Breast epithelium (tissue), 4 donors: ENCODE measurements at regions not wholly inside any gene's neighbourhood (a gene's known extent, or its start where the extent isn't known, plus 50 kb on each side); places are given as distances from the start of the nearest gene placed in this dataset.

ENCODE experiments used
- DNase-seq, 2 donors: peaks; one replicate each; pipeline ENCODE4 v3.0.0-alpha.2; 2019; ENCODE audit warnings: low spot score in 2 of 2
- H3K27ac ChIP-seq, 2 donors: fragments of 200-600 bp; sonication (generic) in 1 of 2; one replicate each; pipeline ENCODE4 v1.5.1; 2016 to 2019; ENCODE audit warnings: mild to moderate bottlenecking in 1 of 2
- H3K27me3 ChIP-seq, 2 donors: fragments of 200-600 bp; sonication (generic) in 1 of 2; one replicate each; pipeline versions ENCODE4 v1.5.1 to v1.6.0; 2017 to 2019; ENCODE audit warnings: control low read depth in 1 of 2, mild to moderate bottlenecking in 1 of 2
- H3K36me3 ChIP-seq: fragments of 200-600 bp; one replicate; pipeline ENCODE4 v1.5.1; 2019
- H3K4me1 ChIP-seq, 2 donors: fragments of 200-600 bp; sonication (generic); one replicate each; pipeline ENCODE4 v1.5.1; 2016 to 2019; ENCODE audit warnings: control low read depth in 1 of 2
- H3K4me3 ChIP-seq, 3 donors: fragments of 200-600 bp; sonication (generic); 1 replicate in 2 of 3; 2 replicates in 1 of 3; pipeline ENCODE4 v1.5.1; 2016 to 2019; ENCODE audit warnings: mild to moderate bottlenecking in 3 of 3, moderate library complexity in 2 of 3
- H3K9me3 ChIP-seq, 2 donors: fragments of 200-600 bp; sonication (generic) in 1 of 2; one replicate each; pipeline ENCODE4 v1.5.1; 2016 to 2019; ENCODE audit warnings: control low read depth in 1 of 2
- POLR2A ChIP-seq: fragments of 450-650 bp; IDR thresholded peaks from one replicate; pipeline ENCODE4 v1.6.1; 2016; ENCODE audit warnings: antibody characterized with exemption, mild to moderate bottlenecking, moderate library complexity
- POLR2AphosphoS5 ChIP-seq, 3 donors: sonication (generic); formaldehyde crosslinking; IDR thresholded peaks; one replicate each; pipeline ENCODE4 v1.6.1; 2017; ENCODE audit warnings: antibody characterized with exemption in 3 of 3
- intact Hi-C: fragments of 100-400 bp; cut with DNase I; formaldehyde crosslinking; loops from one replicate; pipeline ENCODE4 v1.15.1; 2023; ENCODE audit warnings: low total_unique reads
- TF ChIP-seq, protein P1 (sequence below), 3 donors: fragments of 450-650 bp; IDR thresholded peaks; one replicate each; pipeline ENCODE4 v1.5.1; 2016 to 2017; ENCODE audit warnings: antibody characterized with exemption in 3 of 3, mild to moderate bottlenecking in 3 of 3, moderate library complexity in 3 of 3

DNA sequence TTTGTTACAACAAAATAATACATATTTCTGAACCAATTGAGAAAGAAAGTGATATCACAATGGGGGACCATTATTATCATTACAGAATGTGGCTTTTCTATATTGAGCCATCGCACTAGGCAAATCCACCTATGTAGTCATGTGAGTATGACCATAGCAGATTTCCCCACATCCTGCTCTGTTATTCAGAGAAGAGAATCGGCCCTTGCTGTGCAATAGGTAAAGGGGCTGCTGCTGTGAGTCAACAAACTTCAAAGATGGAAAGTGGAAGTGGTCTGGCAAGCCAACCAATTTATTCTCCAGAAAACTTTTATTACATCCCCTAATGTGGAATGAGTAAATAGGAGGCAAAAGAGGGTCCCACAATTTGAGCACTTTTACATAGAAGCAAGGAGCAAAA is 573.4 kb downstream of the ETV1 start:
- DNase-seq: no peak
- Histone ChIP-seq H3K27ac (no peak overlapping the region), H3K9me3 (no peaks in the 10 kb centered on the region), H3K27me3 (no peaks in the 10 kb centered on the region), H3K4me3 (no peak overlapping the region), H3K36me3 (no peaks in the 10 kb centered on the region), H3K4me1 (no peaks in the 10 kb centered on the region)
- TF ChIP-seq, protein P1, sequence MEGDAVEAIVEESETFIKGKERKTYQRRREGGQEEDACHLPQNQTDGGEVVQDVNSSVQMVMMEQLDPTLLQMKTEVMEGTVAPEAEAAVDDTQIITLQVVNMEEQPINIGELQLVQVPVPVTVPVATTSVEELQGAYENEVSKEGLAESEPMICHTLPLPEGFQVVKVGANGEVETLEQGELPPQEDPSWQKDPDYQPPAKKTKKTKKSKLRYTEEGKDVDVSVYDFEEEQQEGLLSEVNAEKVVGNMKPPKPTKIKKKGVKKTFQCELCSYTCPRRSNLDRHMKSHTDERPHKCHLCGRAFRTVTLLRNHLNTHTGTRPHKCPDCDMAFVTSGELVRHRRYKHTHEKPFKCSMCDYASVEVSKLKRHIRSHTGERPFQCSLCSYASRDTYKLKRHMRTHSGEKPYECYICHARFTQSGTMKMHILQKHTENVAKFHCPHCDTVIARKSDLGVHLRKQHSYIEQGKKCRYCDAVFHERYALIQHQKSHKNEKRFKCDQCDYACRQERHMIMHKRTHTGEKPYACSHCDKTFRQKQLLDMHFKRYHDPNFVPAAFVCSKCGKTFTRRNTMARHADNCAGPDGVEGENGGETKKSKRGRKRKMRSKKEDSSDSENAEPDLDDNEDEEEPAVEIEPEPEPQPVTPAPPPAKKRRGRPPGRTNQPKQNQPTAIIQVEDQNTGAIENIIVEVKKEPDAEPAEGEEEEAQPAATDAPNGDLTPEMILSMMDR (IDR thresholded peaks at IDR 0.05): no peak
- no peak for TF ChIP-seq POLR2AphosphoS5 (IDR thresholded peaks at IDR 0.05)
- no peak for TF ChIP-seq POLR2A
- intact Hi-C loops: no loop called here

DNA sequence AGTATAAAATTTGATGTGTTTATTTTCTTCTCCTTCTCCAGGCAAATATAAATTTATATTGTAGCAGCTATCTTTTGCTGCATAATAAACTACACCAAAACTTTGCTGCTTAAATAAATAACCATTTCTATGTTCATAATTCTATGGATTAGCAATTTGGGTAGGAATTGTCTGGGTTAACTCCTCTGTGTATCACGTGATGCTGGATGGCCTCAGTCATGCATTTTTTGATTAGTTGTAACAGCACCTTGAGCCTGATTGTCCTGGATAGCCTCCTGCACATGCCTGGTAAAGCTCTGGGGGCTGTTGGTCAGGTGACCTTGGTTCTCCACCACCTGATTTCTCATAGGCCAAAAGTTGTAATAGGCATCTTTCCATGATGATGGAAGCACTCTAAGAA is 572.9 kb downstream of the ETV1 start:
- intact Hi-C loops: no loop called here
- no peak for TF ChIP-seq POLR2A
- TF ChIP-seq, protein P1 (IDR thresholded peaks at IDR 0.05): no peak
- no peak for TF ChIP-seq POLR2AphosphoS5 (IDR thresholded peaks at IDR 0.05)
- H3K36me3 ChIP-seq: no peaks in the 10 kb centered on the region
- no peaks in the 10 kb centered on the region for H3K9me3 ChIP-seq
- no peak for DNase-seq
- no peaks in the 10 kb centered on the region for H3K27me3 ChIP-seq
- H3K27ac ChIP-seq: no peak overlapping the region
- H3K4me1 ChIP-seq: no peaks in the 10 kb centered on the region
- H3K4me3 ChIP-seq: no peak overlapping the region

DNA sequence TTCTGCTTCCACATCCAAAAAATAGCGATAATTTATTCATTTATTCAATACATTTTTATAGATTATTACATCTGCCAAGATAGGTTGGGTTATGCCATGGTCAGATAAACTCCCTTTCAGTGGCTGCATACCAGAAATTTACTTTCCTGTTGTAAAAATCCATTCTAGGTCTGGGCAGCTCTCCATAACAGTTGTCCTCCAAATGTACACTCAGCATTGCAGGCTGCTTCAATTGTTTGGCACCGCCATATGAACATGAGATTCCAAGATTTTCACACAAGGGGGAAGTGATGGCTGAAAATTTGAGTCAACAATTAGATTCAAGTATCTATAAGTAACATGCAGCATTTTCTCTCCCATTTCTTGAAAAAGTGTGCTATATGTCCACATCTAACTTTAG is 568.7 kb downstream of the ETV1 start:
- H3K4me3 ChIP-seq: no peak overlapping the region
- DNase-seq: no peak
- intact Hi-C loops: no loop called here
- H3K27me3 ChIP-seq: no peaks in the 10 kb centered on the region
- TF ChIP-seq POLR2A (no peak), POLR2AphosphoS5 (IDR thresholded peaks at IDR 0.05) (no peak)
- TF ChIP-seq, protein P1 (IDR thresholded peaks at IDR 0.05): no peak
- no peak overlapping the region for H3K27ac ChIP-seq
- H3K4me1 ChIP-seq: no peaks in the 10 kb centered on the region
- H3K9me3 ChIP-seq: peaks cover 0 to 11% of the 10 kb centered on the region in 2 donors
- no peaks in the 10 kb centered on the region for H3K36me3 ChIP-seq

DNA sequence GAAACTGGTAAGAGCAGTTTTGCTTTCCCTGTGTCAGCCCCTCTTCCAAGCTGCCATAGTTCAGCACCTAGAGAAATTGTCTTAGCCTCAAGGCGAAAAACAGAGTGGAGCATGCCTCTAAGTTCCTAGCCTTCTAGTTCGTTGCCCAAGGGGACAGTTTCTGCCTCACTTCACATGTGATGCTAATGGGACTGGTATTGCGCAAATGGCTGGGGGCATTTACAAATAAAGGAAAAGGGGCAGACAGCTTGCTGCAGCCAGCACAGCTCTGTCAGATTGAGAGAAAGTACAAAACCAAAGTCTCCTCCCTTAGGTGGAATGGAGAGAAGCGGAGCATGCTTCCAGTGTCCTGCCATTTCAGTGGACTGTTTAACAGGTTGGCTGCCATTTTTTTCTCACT is 567.7 kb downstream of the ETV1 start:
- no peaks in the 10 kb centered on the region for H3K36me3 ChIP-seq
- DNase-seq: no peak
- no peaks in the 10 kb centered on the region for H3K4me1 ChIP-seq
- H3K27me3 ChIP-seq: no peaks in the 10 kb centered on the region
- no peak overlapping the region for H3K27ac ChIP-seq
- peaks cover 0 to 11% of the 10 kb centered on the region in 2 donors for H3K9me3 ChIP-seq
- TF ChIP-seq POLR2AphosphoS5 (IDR thresholded peaks at IDR 0.05) (no peak), POLR2A (no peak)
- TF ChIP-seq, protein P1 (IDR thresholded peaks at IDR 0.05): no peak
- intact Hi-C loops: no loop called here
- H3K4me3 ChIP-seq: no peak overlapping the region

DNA sequence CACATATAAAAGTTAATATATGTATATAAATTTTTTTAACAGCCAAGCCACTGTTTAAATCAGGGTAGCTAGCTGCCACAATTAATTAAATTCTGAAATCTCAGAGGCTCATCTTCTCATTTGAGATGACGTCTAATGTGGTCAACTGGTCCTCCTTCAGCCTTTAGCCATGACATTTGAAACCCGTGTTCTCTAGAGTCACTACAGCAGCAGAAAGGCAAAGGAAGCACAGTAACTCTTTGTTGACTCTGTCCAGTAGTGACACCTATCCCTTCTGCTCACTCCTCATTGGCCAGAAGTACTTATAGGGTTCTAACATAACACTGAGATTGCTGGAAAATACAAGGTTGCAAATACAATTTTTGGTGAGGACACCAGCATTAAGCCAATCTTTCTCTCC is 555.5 kb downstream of the ETV1 start:
- Histone ChIP-seq H3K36me3 (no peaks in the 10 kb centered on the region), H3K4me3 (no peak overlapping the region), H3K9me3 (no peaks in the 10 kb centered on the region), H3K27ac (no peak overlapping the region), H3K27me3 (no peaks in the 10 kb centered on the region), H3K4me1 (no peaks in the 10 kb centered on the region)
- DNase-seq: no peak
- TF ChIP-seq, protein P1 (IDR thresholded peaks at IDR 0.05): no peak
- TF ChIP-seq POLR2AphosphoS5 (IDR thresholded peaks at IDR 0.05) (no peak), POLR2A (no peak)
- intact Hi-C loops: no loop called here
